CD4-positive, alpha-beta T cell treated with Interleukin-1 beta for 1 hour (primary cell): ENCODE measurements at regions not wholly inside any gene's neighbourhood (a gene's known extent, or its start where the extent isn't known, plus 50 kb on each side); places are given as distances from the start of the nearest gene placed in this dataset.

ENCODE experiments used
- DNase-seq, 2 donors: peaks; one replicate each; pipeline ENCODE4 v3.0.0-alpha.2; 2020 to 2022

- DNase-seq: peak in 1 of 2 donors; percentile 17
These were observed 531.6 kb upstream of the CLINT1 start for GRCh38 chr5:158390577-158390976.

- no peak for DNase-seq
These were observed 530.8 kb upstream of the CLINT1 start for GRCh38 chr5:158389786-158390185.

- no peak for DNase-seq
These were observed 529.1 kb upstream of the CLINT1 start for GRCh38 chr5:158388021-158388420.

GRCh38 chr5:158387499-158387898 lies 528.6 kb upstream of the CLINT1 start:
- DNase-seq: no peak

GRCh38 chr5:158385982-158386381 lies 527.0 kb upstream of the CLINT1 start:
- no peak for DNase-seq

GRCh38 chr5:158384535-158385481 lies 525.9 kb upstream of the CLINT1 start:
- peak in 1 of 2 donors; percentile 7 for DNase-seq

- no peak for DNase-seq
These were observed 524.5 kb upstream of the CLINT1 start for GRCh38 chr5:158383486-158383885.

- peak in 1 of 2 donors; percentile 72 for DNase-seq
These were observed 523.5 kb upstream of the CLINT1 start for GRCh38 chr5:158382473-158382872.

- no peak for DNase-seq
These were observed 522.7 kb upstream of the CLINT1 start for GRCh38 chr5:158381614-158382160.

GRCh38 chr5:158380661-158381060 lies 521.7 kb upstream of the CLINT1 start:
- DNase-seq: no peak

- DNase-seq: no peak
These were observed 520.0 kb upstream of the CLINT1 start for GRCh38 chr5:158378931-158379330.

- DNase-seq: no peak
These were observed 517.7 kb upstream of the CLINT1 start for GRCh38 chr5:158376679-158377078.

GRCh38 chr5:158375531-158375930 lies 516.6 kb upstream of the CLINT1 start:
- no peak for DNase-seq

- no peak for DNase-seq
These were observed 514.9 kb upstream of the CLINT1 start for GRCh38 chr5:158373608-158374395.

- no peak for DNase-seq
These were observed 510.3 kb upstream of the CLINT1 start for GRCh38 chr5:158369241-158369640.

GRCh38 chr5:158368686-158369085 lies 509.7 kb upstream of the CLINT1 start:
- no peak for DNase-seq

GRCh38 chr5:158364367-158364766 lies 505.4 kb upstream of the CLINT1 start:
- no peak for DNase-seq

- DNase-seq: no peak
These were observed 496.0 kb upstream of the CLINT1 start for GRCh38 chr5:158354958-158355357.

GRCh38 chr5:158351485-158352125 lies 492.7 kb upstream of the CLINT1 start:
- DNase-seq: no peak

GRCh38 chr5:158349987-158350386 lies 491.0 kb upstream of the CLINT1 start:
- DNase-seq: no peak

GRCh38 chr5:158344376-158344775 lies 485.4 kb upstream of the CLINT1 start:
- no peak for DNase-seq

- no peak for DNase-seq
These were observed 481.7 kb upstream of the CLINT1 start for GRCh38 chr5:158340608-158341007.

- no peak for DNase-seq
These were observed 467.3 kb upstream of the CLINT1 start for GRCh38 chr5:158326256-158326655.
